ENCODE measurements at regions not wholly inside any gene's neighbourhood (a gene's known extent, or its start where the extent isn't known, plus 50 kb on each side); places are given as distances from the start of the nearest gene placed in this dataset.

DNA sequence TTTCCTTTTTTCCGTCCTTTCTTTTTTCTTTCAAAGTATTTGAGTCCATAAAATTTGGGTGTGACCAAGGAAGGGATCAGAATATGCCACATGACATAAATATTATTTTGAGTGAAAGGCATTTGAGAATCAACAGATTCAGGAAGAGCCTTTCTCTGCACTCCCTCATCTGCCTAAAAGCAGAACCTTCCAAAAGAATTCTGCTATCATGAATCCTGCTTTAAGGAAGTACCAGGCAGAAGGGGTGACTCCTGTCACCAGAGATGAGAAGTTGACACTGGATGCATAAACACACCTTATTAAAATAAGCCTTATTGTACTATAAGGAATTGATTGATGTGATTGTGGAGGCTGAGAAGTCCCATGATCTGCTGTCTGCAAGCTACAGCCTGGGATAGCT is 196.7 kb downstream of the SREK1 start:
- TF ChIP-seq, protein P1, sequence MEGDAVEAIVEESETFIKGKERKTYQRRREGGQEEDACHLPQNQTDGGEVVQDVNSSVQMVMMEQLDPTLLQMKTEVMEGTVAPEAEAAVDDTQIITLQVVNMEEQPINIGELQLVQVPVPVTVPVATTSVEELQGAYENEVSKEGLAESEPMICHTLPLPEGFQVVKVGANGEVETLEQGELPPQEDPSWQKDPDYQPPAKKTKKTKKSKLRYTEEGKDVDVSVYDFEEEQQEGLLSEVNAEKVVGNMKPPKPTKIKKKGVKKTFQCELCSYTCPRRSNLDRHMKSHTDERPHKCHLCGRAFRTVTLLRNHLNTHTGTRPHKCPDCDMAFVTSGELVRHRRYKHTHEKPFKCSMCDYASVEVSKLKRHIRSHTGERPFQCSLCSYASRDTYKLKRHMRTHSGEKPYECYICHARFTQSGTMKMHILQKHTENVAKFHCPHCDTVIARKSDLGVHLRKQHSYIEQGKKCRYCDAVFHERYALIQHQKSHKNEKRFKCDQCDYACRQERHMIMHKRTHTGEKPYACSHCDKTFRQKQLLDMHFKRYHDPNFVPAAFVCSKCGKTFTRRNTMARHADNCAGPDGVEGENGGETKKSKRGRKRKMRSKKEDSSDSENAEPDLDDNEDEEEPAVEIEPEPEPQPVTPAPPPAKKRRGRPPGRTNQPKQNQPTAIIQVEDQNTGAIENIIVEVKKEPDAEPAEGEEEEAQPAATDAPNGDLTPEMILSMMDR (conservative IDR thresholded peaks at IDR 0.05; ENCODE audit: low read depth, low read length): no peak
- TF ChIP-seq EZH2 (IDR thresholded peaks at IDR 0.05; ENCODE audit: borderline replicate concordance, low read depth, low read length, poor library complexity, severe bottlenecking): no peak
